ENCODE measurements at regions not wholly inside any gene's neighbourhood (a gene's known extent, or its start where the extent isn't known, plus 50 kb on each side); places are given as distances from the start of the nearest gene placed in this dataset.

DNA sequence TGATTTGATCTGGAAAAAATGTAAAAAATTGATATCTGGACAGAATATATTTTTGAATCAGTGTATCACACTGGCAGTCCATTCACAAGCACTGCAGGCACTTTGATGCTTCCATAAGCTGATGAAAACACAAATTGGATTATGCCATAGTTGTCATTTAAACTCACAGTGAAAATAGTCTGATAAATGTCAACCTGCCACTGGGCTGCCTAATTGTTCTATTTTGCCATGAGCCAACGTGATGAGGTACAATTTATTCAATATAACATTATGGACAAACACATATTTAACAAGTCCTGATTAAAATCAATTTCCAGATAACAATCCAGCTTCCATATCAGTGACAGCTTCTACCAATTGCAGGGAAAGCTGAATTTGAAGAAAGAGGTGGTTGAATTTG lies 1244.9 kb downstream of the EFNB2 start:
- no peak for TF ChIP-seq CTCF (IDR thresholded peaks at IDR 0.05)
- TF ChIP-seq POLR2A (IDR thresholded peaks at IDR 0.05): no peak
